Gastroesophageal sphincter (tissue), 3 donors: ENCODE measurements at regions not wholly inside any gene's neighbourhood (a gene's known extent, or its start where the extent isn't known, plus 50 kb on each side); places are given as distances from the start of the nearest gene placed in this dataset.

Source experiments
- CTCF ChIP-seq, 4 experiments: fragments of 200-600 bp in 2 of 4; fragments of 450-650 bp in 2 of 4; sonication (generic) in 1 of 4; IDR thresholded peaks; one replicate each; pipeline ENCODE4 v1.5.1; 2017 to 2019; ENCODE audit warnings: antibody characterized with exemption in 4 of 4, mild to moderate bottlenecking in 2 of 4, moderate library complexity in 2 of 4
- POLR2A ChIP-seq, 2 donors: fragments of 450-650 bp; IDR thresholded peaks; one replicate each; pipeline ENCODE4 v1.6.1; 2017; ENCODE audit warnings: antibody characterized with exemption in 2 of 2, mild to moderate bottlenecking in 2 of 2, moderate library complexity in 1 of 2

GRCh38 chr1:191687721-191688120 is 470.5 kb upstream of the RGS18 start:
- no peak for TF ChIP-seq CTCF (IDR thresholded peaks at IDR 0.05)
- TF ChIP-seq POLR2A (IDR thresholded peaks at IDR 0.05), result no peak
